OCI-LY1 (cell line): ENCODE measurements at regions not wholly inside any gene's neighbourhood (a gene's known extent, or its start where the extent isn't known, plus 50 kb on each side); places are given as distances from the start of the nearest gene placed in this dataset.

Experiments used
- EZH2 ChIP-seq: fragments of 200-600 bp; sonication (generic), shearing (Covaris generic); IDR thresholded peaks from 2 replicates; pipeline ENCODE4 v1.8.0; 2017; ENCODE audit warnings: borderline replicate concordance, mixed run types, mild to moderate bottlenecking, antibody characterized with exemption, low read length, moderate library complexity, mixed read lengths
- TF ChIP-seq, protein P1 (sequence below): fragments of 200-600 bp; sonication (generic), shearing (Covaris generic); IDR thresholded peaks from 2 replicates; pipeline ENCODE4 v1.5.1; 2017; ENCODE audit warnings: mild to moderate bottlenecking, antibody characterized with exemption, low read length, moderate library complexity, mixed read lengths

DNA sequence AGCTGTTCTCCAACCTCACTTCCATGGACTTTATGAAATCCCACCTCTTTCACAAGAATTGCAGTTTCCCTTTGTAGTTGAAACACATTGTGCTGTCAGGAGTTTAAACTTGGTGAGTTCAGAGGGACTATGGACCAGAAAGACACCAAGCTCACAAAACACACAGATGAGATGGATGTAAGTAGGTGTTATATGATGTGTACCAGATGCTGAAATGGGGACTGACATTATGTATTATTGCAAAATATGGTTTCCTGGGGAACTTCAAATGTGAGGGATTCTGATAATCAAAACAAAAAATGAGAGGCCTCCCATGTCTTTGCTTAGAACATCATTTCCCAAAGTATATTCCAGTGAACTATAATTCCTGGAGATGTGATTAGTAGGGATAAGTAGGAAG is 401.1 kb upstream of the ARID1B start:
- TF ChIP-seq, protein P1, sequence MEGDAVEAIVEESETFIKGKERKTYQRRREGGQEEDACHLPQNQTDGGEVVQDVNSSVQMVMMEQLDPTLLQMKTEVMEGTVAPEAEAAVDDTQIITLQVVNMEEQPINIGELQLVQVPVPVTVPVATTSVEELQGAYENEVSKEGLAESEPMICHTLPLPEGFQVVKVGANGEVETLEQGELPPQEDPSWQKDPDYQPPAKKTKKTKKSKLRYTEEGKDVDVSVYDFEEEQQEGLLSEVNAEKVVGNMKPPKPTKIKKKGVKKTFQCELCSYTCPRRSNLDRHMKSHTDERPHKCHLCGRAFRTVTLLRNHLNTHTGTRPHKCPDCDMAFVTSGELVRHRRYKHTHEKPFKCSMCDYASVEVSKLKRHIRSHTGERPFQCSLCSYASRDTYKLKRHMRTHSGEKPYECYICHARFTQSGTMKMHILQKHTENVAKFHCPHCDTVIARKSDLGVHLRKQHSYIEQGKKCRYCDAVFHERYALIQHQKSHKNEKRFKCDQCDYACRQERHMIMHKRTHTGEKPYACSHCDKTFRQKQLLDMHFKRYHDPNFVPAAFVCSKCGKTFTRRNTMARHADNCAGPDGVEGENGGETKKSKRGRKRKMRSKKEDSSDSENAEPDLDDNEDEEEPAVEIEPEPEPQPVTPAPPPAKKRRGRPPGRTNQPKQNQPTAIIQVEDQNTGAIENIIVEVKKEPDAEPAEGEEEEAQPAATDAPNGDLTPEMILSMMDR: no peak
- no peak for TF ChIP-seq EZH2
